GM19395 (cell line): ENCODE measurements at regions not wholly inside any gene's neighbourhood (a gene's known extent, or its start where the extent isn't known, plus 50 kb on each side); places are given as distances from the start of the nearest gene placed in this dataset.

ENCODE experiments used
- ATAC-seq: cut with Tn5 transposase; IDR thresholded peaks from one replicate; pipeline ENCODE4 v1.9.1; 2021; ENCODE audit warnings: mild to moderate bottlenecking, moderate library complexity; ENCODE audit not compliant: unreplicated experiment

GRCh38 chr3:120838441-120839091, 69.4 kb upstream of the STXBP5L start:
- ATAC-seq: no peak

- ATAC-seq: no peak
Observed at GRCh38 chr3:120839120-120839519, 68.9 kb upstream of the STXBP5L start.

- ATAC-seq: peak; percentile 59
Observed at GRCh38 chr3:120841264-120841663, 66.7 kb upstream of the STXBP5L start.

GRCh38 chr3:120846073-120846472, 61.9 kb upstream of the STXBP5L start:
- ATAC-seq: no peak

GRCh38 chr3:120848503-120848902, 59.5 kb upstream of the STXBP5L start:
- ATAC-seq: no peak

- ATAC-seq: no peak
Observed at GRCh38 chr3:120850381-120851295, 57.4 kb upstream of the STXBP5L start.

- no peak for ATAC-seq
Observed at GRCh38 chr3:120852412-120852811, 55.6 kb upstream of the STXBP5L start.

- no peak for ATAC-seq
Observed at GRCh38 chr3:120853416-120853815, 54.6 kb upstream of the STXBP5L start.

GRCh38 chr3:120854908-120855526, 53.0 kb upstream of the STXBP5L start:
- no peak for ATAC-seq

GRCh38 chr3:120855665-120856437, 52.2 kb upstream of the STXBP5L start:
- no peak for ATAC-seq
